Loucy (cell line): ENCODE measurements at regions not wholly inside any gene's neighbourhood (a gene's known extent, or its start where the extent isn't known, plus 50 kb on each side); places are given as distances from the start of the nearest gene placed in this dataset.

Experiments
- CTCF ChIP-seq: fragments of 200-600 bp; sonication (generic); conservative IDR thresholded peaks from 2 replicates; pipeline ENCODE4 v1.5.1; 2014; ENCODE audit warnings: mild to moderate bottlenecking, antibody characterized with exemption, low read length
- EZH2phosphoT487 ChIP-seq: fragments of 200-600 bp; IDR thresholded peaks from 2 replicates; pipeline ENCODE4 v1.6.1; 2018; ENCODE audit warnings: antibody characterized with exemption, mild to moderate bottlenecking, moderate library complexity, borderline replicate concordance

- TF ChIP-seq CTCF (no peak), EZH2phosphoT487 (no peak)
Measured at GRCh38 chr15:62419192-62419591, 254.1 kb upstream of the C2CD4B start.
